GM15510 (cell line): ENCODE measurements at regions not wholly inside any gene's neighbourhood (a gene's known extent, or its start where the extent isn't known, plus 50 kb on each side); places are given as distances from the start of the nearest gene placed in this dataset.

Experiments
- POLR2A ChIP-seq: IDR thresholded peaks from 3 replicates; pipeline ENCODE4 v1.6.1; 2011; ENCODE audit warnings: borderline replicate concordance; ENCODE audit not compliant: insufficient read length; ENCODE audit errors: extremely low read depth

GRCh38 chr13:50124536-50125303 lies 109.5 kb downstream of the KCNRG start:
- no peak for TF ChIP-seq POLR2A

- no peak for TF ChIP-seq POLR2A
Observed at GRCh38 chr13:50125304-50125553, 110.0 kb downstream of the KCNRG start.

- no peak for TF ChIP-seq POLR2A
Observed at GRCh38 chr13:50125554-50126262, 110.5 kb downstream of the KCNRG start.

GRCh38 chr13:50126263-50126992 lies 111.2 kb downstream of the KCNRG start:
- TF ChIP-seq POLR2A, result no peak

- no peak for TF ChIP-seq POLR2A
Observed at GRCh38 chr13:50126993-50127725, 111.9 kb downstream of the KCNRG start.

GRCh38 chr13:50127726-50128291 lies 112.6 kb downstream of the KCNRG start:
- no peak for TF ChIP-seq POLR2A

GRCh38 chr13:50128428-50128931 lies 113.2 kb downstream of the KCNRG start:
- TF ChIP-seq POLR2A, result no peak

GRCh38 chr13:50129081-50129705 lies 113.9 kb downstream of the KCNRG start:
- no peak for TF ChIP-seq POLR2A

- no peak for TF ChIP-seq POLR2A
Observed at GRCh38 chr13:50129706-50130122, 114.5 kb downstream of the KCNRG start.

GRCh38 chr13:50130123-50130946 lies 115.1 kb downstream of the KCNRG start:
- no peak for TF ChIP-seq POLR2A

- TF ChIP-seq POLR2A, result no peak
Observed at GRCh38 chr13:50131920-50132903, 117.0 kb downstream of the KCNRG start.

- TF ChIP-seq POLR2A, result no peak
Observed at GRCh38 chr13:50132904-50133357, 117.7 kb downstream of the KCNRG start.
